ENCODE measurements at regions not wholly inside any gene's neighbourhood (a gene's known extent, or its start where the extent isn't known, plus 50 kb on each side); places are given as distances from the start of the nearest gene placed in this dataset.

GRCh38 chr9:20264896-20265295 is 357.4 kb downstream of the MLLT3 start:
- Histone ChIP-seq H2AFZ (ENCODE audit: low read length) (no peak overlapping the region), H3K4me2 (ENCODE audit: low read length) (no peak overlapping the region), H3K9me3 (ENCODE audit: low read length) (no peaks in the 10 kb centered on the region), H3K36me3 (ENCODE audit: insufficient read depth, low read length) (no peaks in the 10 kb centered on the region), H3K27ac (ENCODE audit: low read depth, low read length, poor library complexity, severe bottlenecking) (no peak overlapping the region), H4K20me1 (ENCODE audit: insufficient read depth, low read length) (no peaks in the 10 kb centered on the region), H3K4me3 (ENCODE audit: low read depth, low read length, poor library complexity, severe bottlenecking) (no peak overlapping the region), H3K9me2 (ENCODE audit: insufficient read depth, low read length) (no peaks in the 10 kb centered on the region), H3K79me2 (ENCODE audit: insufficient read depth, low read depth, low read length) (no peaks in the 10 kb centered on the region), H3K4me1 (ENCODE audit: insufficient read depth, low read length, poor library complexity, severe bottlenecking) (no peaks in the 10 kb centered on the region)
- intact Hi-C loops (cut with micrococcal nuclease; ENCODE audit: unreplicated experiment) = no loop called here
- POLR2A ChIA-PET = no interaction called here
- DNase-seq (ENCODE audit: low spot score) = no peak
- TF ChIP-seq EZH2phosphoT487 (IDR thresholded peaks at IDR 0.05; ENCODE audit: borderline replicate concordance, low read depth, low read length) = no peak
- TF ChIP-seq CTCF (conservative IDR thresholded peaks at IDR 0.05; ENCODE audit: low read length) = no peak
- CTCF ChIA-PET (ENCODE audit: unreplicated experiment) = no interaction called here
- BruUV-seq (replicated peaks) = no TSS peak

DNA sequence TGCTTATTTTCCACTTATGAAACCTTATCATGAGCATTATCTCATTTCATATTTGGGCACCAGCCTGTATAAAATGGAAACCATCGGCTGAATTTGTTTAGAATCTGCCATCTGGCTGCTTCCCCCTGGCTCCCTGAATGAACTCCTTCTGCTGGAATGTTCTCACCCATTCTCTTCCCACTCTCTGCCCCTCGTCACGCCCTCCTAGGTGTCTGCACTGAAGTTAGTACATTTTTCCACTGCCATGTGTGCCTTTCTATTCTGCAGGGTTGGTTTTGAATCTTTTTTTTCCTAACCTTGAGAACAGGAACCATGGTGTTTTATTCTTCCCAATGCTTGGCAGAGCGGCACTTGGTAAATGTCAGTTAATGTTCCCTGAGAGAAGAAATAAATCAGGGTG is 359.7 kb downstream of the MLLT3 start:
- no peak overlapping the region for H3K4me3 ChIP-seq (ENCODE audit: low read depth, low read length, poor library complexity, severe bottlenecking)
- H3K9me2 ChIP-seq (ENCODE audit: insufficient read depth, low read length) = no peaks in the 10 kb centered on the region
- no TSS peak for BruUV-seq (replicated peaks)
- no peaks in the 10 kb centered on the region for H3K79me2 ChIP-seq (ENCODE audit: insufficient read depth, low read depth, low read length)
- intact Hi-C loops (cut with micrococcal nuclease; ENCODE audit: unreplicated experiment) = no loop called here
- H4K20me1 ChIP-seq (ENCODE audit: insufficient read depth, low read length) = no peaks in the 10 kb centered on the region
- H3K9me3 ChIP-seq (ENCODE audit: low read length) = no peaks in the 10 kb centered on the region
- no peak overlapping the region for H2AFZ ChIP-seq (ENCODE audit: low read length)
- H3K27ac ChIP-seq (ENCODE audit: low read depth, low read length, poor library complexity, severe bottlenecking) = no peak overlapping the region
- POLR2A ChIA-PET = no interaction called here
- no peaks in the 10 kb centered on the region for H3K4me1 ChIP-seq (ENCODE audit: insufficient read depth, low read length, poor library complexity, severe bottlenecking)
- TF ChIP-seq CTCF (conservative IDR thresholded peaks at IDR 0.05; ENCODE audit: low read length) (no peak), EZH2phosphoT487 (IDR thresholded peaks at IDR 0.05; ENCODE audit: borderline replicate concordance, low read depth, low read length) (no peak)
- CTCF ChIA-PET (ENCODE audit: unreplicated experiment) = no interaction called here
- DNase-seq (ENCODE audit: low spot score) = no peak
- H3K4me2 ChIP-seq (ENCODE audit: low read length) = no peak overlapping the region
- H3K36me3 ChIP-seq (ENCODE audit: insufficient read depth, low read length) = no peaks in the 10 kb centered on the region

GRCh38 chr9:20256284-20256948 is 365.9 kb downstream of the MLLT3 start:
- Histone ChIP-seq H3K4me2 (ENCODE audit: low read length) (no peak overlapping the region), H3K4me3 (ENCODE audit: low read depth, low read length, poor library complexity, severe bottlenecking) (no peak overlapping the region), H3K36me3 (ENCODE audit: insufficient read depth, low read length) (no peaks in the 10 kb centered on the region), H2AFZ (ENCODE audit: low read length) (no peak overlapping the region), H3K27ac (ENCODE audit: low read depth, low read length, poor library complexity, severe bottlenecking) (no peak overlapping the region), H4K20me1 (ENCODE audit: insufficient read depth, low read length) (no peaks in the 10 kb centered on the region), H3K79me2 (ENCODE audit: insufficient read depth, low read depth, low read length) (no peaks in the 10 kb centered on the region), H3K4me1 (ENCODE audit: insufficient read depth, low read length, poor library complexity, severe bottlenecking) (no peaks in the 10 kb centered on the region), H3K9me3 (ENCODE audit: low read length) (no peaks in the 10 kb centered on the region), H3K9me2 (ENCODE audit: insufficient read depth, low read length) (no peaks in the 10 kb centered on the region)
- BruUV-seq (replicated peaks) = no TSS peak
- ChIA-PET POLR2A (interaction anchor here (0.7 kb wide), 1 partner anchor 11 kb away, joined by 3 read pairs; no protein-coding TSS in a partner anchor), CTCF (ENCODE audit: unreplicated experiment) (no interaction called here)
- DNase-seq (ENCODE audit: low spot score) = no peak
- intact Hi-C loops (cut with micrococcal nuclease; ENCODE audit: unreplicated experiment) = no loop called here
- TF ChIP-seq CTCF (conservative IDR thresholded peaks at IDR 0.05; ENCODE audit: low read length) (no peak), EZH2phosphoT487 (IDR thresholded peaks at IDR 0.05; ENCODE audit: borderline replicate concordance, low read depth, low read length) (no peak)

Data from OCI-LY7 (cell line).